ENCODE measurements at regions not wholly inside any gene's neighbourhood (a gene's known extent, or its start where the extent isn't known, plus 50 kb on each side); places are given as distances from the start of the nearest gene placed in this dataset.
"Not testable (repeated sequence)": the region's sequence is repeated elsewhere in the genome, so short reads cannot be mapped to it uniquely, and the experiment has no call there.

- no peak for DNase-seq (ENCODE audit: low spot score)
Observed at GRCh38 chr16:22678311-22678710, 135.7 kb upstream of the HS3ST2 start.

- no peak for DNase-seq (ENCODE audit: low spot score)
Observed at GRCh38 chr16:22681554-22682291, 132.2 kb upstream of the HS3ST2 start.

DNA sequence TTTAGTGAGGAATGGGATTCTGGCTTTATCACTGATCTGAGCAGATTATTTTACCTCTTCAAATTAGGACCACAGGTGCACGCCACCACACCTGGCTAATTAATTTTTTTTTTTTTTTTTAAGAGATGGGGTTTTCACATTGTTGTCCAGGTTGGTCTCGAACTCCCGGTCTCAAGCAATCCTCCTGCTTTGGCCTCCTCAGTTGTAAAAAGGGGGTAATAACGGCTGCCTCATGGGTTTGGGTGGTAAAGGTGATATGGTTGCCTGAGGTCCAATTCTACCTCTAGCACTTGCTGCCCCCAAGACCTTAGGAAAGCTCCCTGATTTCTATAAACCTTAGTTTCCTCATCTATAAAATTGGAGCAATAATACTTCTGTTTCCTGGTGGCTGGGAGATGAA is 130.7 kb upstream of the HS3ST2 start:
- DNase-seq (ENCODE audit: low spot score): no peak

DNA sequence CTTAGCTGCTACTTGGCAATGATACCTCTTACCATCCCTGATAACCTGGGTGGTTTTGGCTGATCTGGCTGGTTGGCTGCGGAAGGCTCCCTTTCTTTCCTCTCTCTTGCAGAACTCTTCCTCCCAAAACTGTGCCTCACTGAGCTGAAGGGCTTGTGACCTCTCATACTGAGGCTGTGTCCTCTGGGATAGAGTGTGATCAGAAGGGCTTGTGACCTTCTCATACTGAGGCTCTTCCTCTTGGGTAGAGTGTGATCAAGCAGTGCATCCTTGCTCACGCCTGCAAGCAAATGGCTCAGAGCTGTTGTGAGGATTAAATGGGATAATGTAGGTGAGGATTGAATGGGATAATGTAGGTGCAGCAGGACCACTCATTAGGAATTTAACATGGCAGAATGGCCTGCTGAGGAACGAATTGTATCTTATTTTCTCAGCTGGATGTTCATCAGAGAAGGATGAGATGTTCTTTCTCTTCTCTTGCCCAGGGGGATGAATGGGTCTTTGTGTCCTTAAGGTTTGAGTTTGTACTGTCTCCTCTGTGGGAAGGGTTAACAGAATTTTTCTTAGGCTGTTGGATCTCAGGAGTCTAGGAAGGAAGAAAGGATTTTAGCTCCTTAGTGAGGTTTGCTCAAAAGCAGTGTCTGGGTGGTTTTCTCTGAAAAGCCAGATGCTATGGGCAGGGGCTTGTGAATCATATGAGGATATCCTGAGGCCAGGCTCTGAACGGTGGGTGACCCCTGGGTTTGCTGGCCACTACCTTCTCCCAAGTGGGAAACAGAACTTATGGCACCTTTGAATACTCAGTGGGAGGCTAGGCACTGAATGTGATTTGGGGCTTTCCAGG is 130.0 kb upstream of the HS3ST2 start:
- no peak for DNase-seq (ENCODE audit: low spot score)

DNA sequence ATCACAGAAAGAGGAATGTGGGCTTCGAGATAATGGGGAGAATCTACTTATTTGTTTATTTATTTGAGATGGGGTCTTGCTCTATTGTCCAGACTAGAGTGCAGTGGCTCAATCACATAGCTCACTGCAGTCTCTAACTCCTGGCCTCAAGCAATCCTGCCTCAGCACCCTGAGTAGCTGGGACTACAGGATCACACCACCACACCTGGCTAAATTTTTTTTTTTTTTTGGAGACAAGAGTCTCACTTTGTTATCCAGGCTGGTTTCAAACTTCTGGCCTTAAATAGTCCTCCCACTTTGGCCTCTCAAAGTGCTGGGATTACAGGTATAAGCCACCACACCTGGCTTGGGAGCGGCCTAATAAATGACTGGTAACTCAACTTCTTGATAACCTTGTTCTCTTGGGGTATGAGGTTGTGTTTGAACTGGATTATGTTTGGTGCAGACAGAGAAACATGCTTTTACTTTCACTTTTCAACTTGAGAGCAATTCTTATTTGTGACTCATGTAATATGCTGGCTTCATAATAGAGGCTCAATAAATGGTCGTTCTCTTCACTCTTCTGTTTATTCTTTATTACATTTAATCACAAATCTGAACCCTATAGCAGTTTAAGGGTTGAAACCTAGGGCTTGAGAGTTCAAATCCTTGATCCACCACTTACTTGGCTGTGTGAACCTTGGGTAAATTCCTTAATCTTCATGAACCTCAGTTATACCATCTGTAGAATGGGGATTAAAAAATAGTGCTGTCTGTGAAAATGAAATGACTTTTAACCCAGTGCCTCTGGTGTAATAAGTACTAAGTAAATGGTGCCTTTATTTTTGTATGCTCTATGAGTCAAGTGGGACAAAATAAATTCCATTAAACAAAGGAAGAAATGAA is 129.1 kb upstream of the HS3ST2 start:
- DNase-seq (ENCODE audit: low spot score): no peak

DNA sequence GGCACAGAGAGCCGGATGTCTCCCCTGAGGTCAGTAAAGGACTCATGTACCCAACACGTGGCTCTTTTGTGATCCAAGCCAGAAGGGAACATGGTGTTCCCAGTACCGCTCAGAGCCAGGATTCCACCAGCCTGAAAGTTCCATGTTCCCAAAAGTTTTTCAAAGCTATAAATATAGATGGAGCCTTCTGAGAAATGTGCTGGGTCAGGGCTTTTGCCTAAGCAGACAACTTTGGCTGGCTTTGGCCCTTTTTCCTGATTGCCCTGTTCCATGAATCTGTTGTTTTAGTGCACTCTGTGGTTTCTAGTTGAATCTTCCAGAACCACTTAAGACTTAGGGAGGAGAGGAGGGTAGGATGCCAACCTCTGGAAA is 128.5 kb upstream of the HS3ST2 start:
- DNase-seq (ENCODE audit: low spot score): no peak

DNA sequence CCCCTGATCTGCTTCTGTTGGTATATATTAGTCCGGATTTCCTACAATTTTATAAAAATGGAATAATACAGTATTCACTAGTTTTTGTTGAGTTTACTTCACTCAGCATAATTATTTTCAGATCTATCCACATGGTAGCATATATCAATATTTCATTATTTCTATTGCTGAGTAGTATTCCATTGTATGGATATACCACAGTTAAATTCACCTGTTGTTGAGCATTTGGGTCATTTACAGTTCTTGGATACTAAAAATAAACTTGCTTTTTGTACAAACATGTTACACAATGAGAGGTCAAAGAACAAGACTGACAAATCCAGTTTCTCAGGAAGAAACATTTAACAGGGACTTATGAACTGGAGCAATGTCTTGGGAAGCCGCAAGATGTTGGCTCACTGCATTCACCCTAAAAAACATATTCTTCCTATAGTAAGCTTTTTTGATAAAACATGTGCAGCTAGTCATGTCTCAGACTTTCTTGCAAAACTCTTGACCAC is 126.9 kb upstream of the HS3ST2 start:
- no peak for DNase-seq (ENCODE audit: low spot score)

GRCh38 chr16:22688463-22688862 is 125.5 kb upstream of the HS3ST2 start:
- no peak for DNase-seq (ENCODE audit: low spot score)

DNA sequence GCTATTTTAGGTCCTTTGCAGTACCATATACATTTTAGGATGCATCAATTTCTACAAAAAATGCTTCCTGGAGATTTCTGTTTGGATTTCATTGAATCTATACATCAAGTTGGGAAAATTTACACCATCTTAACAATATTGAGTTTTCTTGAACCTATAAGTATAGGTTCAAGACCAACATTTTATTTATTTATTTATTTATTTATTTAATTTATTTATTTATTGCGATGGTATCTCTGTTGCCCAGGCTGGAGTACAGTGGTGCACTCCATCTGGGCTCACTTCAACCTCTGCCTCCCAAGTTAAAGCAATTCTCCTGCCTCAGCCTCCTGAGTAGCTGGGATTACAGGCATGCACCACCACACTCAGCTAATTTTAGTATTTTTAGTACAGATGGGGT is 125.0 kb upstream of the HS3ST2 start:
- DNase-seq (ENCODE audit: low spot score): no peak

GRCh38 chr16:22691335-22691734 is 122.6 kb upstream of the HS3ST2 start:
- DNase-seq (ENCODE audit: low spot score): no peak

GRCh38 chr16:22692034-22692433 is 121.9 kb upstream of the HS3ST2 start:
- DNase-seq (ENCODE audit: low spot score): no peak

- no peak for DNase-seq (ENCODE audit: low spot score)
Observed at GRCh38 chr16:22692916-22693637, 120.9 kb upstream of the HS3ST2 start.

DNA sequence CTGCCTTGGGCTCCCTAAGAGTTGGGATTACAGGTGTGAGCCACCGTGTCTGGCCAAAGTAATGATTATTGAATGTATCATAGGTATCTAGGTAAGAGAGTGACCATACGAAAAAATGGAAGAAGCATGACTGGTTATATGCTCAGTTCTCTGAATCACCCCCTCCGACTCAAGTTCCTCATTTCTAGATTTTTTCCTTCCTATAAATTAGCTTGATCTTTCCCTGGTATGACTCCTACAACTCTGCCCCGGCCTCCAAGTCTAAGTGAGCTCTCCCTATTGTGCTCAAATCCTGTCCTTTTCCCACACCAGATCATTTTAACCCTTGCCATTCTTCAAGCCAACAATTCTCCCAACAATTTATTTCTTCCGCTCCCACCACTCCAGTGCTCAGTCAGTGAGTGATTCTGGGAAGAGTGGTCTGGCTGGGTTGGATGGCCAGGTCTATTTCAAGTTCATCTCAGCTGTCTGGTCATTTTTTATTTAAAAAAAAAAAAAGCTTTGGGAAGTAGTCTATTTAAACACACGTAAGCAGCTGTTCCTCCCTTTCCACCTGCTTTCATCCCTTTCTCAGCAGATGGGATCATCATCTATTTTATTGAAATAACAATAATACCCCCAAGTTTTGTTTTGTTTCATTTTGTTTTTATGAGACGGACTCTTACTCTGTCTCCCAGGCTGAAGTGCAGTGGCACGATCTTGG is 120.2 kb upstream of the HS3ST2 start:
- no peak for DNase-seq (ENCODE audit: low spot score)

GRCh38 chr16:22694887-22695382 is 119.0 kb upstream of the HS3ST2 start:
- no peak for DNase-seq (ENCODE audit: low spot score)

DNA sequence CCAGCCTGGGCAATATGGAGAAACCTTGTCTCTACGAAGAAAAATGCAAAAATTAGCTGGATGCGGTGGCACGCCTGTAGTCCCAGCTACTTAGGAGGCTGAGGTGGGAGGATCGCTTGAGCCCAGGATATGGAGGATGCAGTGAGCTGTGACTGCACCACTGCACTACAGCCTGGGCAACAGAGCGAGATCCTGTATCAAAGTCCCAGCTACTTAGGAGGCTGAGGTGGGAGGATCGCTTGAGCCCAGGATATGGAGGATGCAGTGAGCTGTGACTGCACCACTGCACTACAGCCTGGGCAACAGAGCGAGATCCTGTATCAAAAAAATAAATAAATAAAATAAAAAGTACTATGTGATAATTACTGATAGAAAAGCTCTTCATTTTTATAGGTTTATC is 118.2 kb upstream of the HS3ST2 start:
- not testable (repeated sequence) for DNase-seq (ENCODE audit: low spot score)

DNA sequence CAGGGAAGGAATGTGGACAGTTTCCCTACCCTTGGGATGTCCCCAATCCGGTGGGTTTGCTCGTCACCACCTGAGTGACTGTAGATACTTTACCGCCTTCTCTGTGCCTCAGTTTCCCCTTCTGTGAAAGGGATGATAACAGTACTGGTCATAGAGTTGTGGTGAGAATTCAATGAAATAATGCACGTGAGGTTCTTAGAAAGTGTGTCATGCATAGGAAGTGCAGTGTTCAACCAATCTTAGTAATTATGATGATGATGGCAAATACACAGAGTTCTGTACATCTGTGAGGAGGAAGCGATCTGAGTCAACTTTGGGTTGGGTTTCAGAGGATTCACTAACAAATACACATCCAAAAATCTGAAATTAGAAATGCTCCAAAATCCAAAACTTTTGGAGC is 114.6 kb upstream of the HS3ST2 start:
- DNase-seq (ENCODE audit: low spot score): no peak

DNA sequence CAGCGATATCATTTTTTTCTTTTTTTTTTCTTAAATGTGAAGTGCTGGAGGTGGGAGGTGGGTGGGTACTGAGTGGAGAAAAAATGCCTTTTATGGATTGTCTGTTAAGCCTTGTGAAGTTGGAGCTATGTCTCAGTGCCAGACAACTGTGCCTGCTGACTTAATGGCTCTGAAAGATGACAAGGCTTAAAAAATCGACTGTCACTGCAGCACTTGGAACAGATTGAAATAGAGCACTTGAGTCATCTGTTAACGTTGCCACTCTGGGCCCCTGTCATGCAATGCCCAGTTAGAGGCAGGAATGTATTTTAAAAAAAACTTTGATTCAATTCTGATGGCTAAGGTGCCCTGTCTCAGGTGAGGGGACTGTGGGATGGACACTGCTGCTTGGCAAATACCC is 108.2 kb upstream of the HS3ST2 start:
- no peak for DNase-seq (ENCODE audit: low spot score)

GRCh38 chr16:22710326-22710725 is 103.6 kb upstream of the HS3ST2 start:
- DNase-seq (ENCODE audit: low spot score): no peak

DNA sequence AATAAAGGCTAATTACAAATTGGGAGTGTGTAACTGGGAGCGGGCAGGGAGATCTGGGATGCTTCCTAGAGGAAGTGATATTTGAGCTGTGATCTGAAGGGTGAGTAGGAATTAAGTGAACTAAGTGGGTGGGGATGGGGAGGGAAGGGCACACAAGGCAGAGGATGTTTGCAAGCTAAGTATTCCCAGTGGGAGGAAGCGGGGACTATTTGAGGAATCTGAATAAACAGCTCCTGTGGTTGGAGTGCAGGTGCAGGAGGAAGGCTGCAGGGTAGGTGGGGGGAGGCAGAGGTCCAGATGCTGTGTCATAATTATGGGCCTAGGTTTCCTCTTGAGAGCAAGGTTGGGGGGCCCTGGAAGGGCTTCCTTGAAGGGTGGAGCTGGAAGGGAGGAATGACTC is 102.1 kb upstream of the HS3ST2 start:
- no peak for DNase-seq (ENCODE audit: low spot score)

DNA sequence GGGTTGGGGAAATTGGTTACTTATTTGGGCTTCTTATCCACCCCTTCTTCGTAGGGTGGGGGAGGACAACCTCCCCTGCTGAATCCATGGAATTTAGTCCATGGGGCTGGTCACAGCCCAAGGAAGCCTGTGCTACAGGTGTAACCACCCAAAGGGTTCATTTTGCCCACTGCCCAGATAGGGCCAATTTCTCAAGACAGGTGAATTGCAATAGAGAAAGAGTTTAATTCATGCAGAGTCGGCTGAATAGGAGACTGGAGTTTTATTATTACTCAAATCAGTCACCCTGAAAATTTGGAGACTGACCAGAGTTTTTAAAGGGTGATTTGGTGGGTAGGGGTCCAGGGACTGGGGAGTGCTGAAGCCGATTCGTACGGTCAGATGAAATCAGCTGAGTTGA is 101.5 kb upstream of the HS3ST2 start:
- DNase-seq (ENCODE audit: low spot score): no peak

DNA sequence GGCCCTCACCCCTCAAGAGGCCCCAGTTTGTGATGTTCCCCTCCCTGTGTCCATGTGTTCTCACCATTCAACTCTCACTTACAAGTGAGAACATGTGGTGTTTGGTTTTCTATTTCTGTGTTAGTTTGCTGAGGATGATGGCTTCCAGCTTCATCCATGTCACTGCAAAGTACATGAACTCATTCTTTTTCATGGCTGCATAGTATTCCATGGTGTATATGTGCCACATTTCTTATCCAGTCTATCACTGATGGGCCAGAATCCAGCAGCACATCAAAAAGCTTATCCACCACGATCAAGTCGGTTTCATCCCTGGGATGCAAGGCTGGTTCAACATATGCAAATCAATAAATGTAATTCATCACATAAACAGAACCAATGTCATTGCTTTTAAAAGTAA is 95.4 kb upstream of the HS3ST2 start:
- not testable (repeated sequence) for DNase-seq (ENCODE audit: low spot score)
